Kidney (tissue), 13 donors: ENCODE measurements at regions not wholly inside any gene's neighbourhood (a gene's known extent, or its start where the extent isn't known, plus 50 kb on each side); places are given as distances from the start of the nearest gene placed in this dataset.

Source experiments
- DNase-seq, 5 donors: peaks; one replicate each; pipeline ENCODE4 v3.0.0-alpha.2; 2013 to 2020
- FAIRE-seq: peaks from 2 replicates; lab custom pipeline; 2012; peaks lifted over from hg19 to GRCh38; lab: Jason Lieb, UNC
- H3K27ac ChIP-seq, 2 donors: one replicate each; pipeline ENCODE4 v1.7.0; 2013; ENCODE audit warnings: low read depth in 2 of 2, low read length in 2 of 2, inconsistent platforms in 1 of 2
- H3K27me3 ChIP-seq: one replicate; pipeline ENCODE4 v1.7.1; 2013; ENCODE audit warnings: low read length, inconsistent platforms; ENCODE audit not compliant: control insufficient read depth, insufficient read depth
- H3K36me3 ChIP-seq, 3 donors: one replicate each; pipeline versions ENCODE4 v1.7.0 to v1.7.1; 2013; ENCODE audit warnings: low read length in 3 of 3, control low read depth in 1 of 3, inconsistent platforms in 1 of 3; ENCODE audit not compliant: insufficient read depth in 3 of 3, control insufficient read depth in 2 of 3
- H3K4me1 ChIP-seq, 3 donors: one replicate each; pipeline versions ENCODE4 v1.7.0 to v1.7.1; 2013; ENCODE audit warnings: low read length in 3 of 3, inconsistent platforms in 1 of 3, low read depth in 1 of 3; ENCODE audit not compliant: control insufficient read depth in 2 of 3, insufficient read depth in 2 of 3
- H3K4me3 ChIP-seq, 3 donors: one replicate each; pipeline versions ENCODE4 v1.7.0 to v1.8.1; 2013; ENCODE audit warnings: low read length in 3 of 3, control low read depth in 1 of 3, inconsistent platforms in 1 of 3
- H3K9ac ChIP-seq, 3 donors: one replicate each; pipeline versions ENCODE4 v1.7.0 to v1.7.1; 2013; ENCODE audit warnings: low read length in 3 of 3, control low read depth in 1 of 3, inconsistent platforms in 1 of 3
- H3K9me3 ChIP-seq, 3 donors: one replicate each; pipeline versions ENCODE4 v1.7.0 to v1.7.1; 2013; ENCODE audit warnings: low read length in 3 of 3, control low read depth in 1 of 3, inconsistent platforms in 1 of 3; ENCODE audit not compliant: control insufficient read depth in 2 of 3, insufficient read depth in 1 of 3
- intact Hi-C: fragments of 100-400 bp; cut with DNase I; formaldehyde crosslinking; loops from one replicate; pipeline ENCODE4 v1.11.1; 2022
- TF ChIP-seq, protein P1 (sequence below): IDR thresholded peaks from 3 replicates; pipeline ENCODE4 v1.5.1; 2012; ENCODE audit warnings: mild to moderate bottlenecking, moderate library complexity, borderline replicate concordance; ENCODE audit not compliant: insufficient read depth; ENCODE audit errors: extremely low read depth
- donor health status: control.
- donor health status: control.
- donor health status: control.
- donor health status: control.
- donor health status: control.
- donor health status: DM: yes; HTN: yes; CAD: no.
- donor health status: Normal renal cell carcinoma (clear cell type).

DNA sequence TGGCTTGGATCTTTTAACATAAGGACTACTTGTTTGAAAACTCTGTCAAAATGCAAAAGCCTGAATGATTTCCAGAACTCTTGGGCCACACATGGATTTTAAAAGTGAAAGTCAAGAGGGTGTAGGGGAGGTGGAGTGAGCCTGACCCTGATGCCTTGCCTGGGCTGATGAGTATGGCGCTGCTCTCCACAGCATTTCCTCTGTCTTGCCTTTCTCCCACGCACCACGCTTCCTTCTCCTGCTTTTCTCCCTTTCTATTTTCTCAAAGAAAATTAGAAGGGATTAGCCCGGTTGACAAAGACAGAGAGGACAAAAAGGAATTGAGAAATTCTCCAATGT is 207.0 kb upstream of the CCDC68 start:
- intact Hi-C loops: no loop called here
- H3K9me3 ChIP-seq: no peaks in the 10 kb centered on the region
- H3K36me3 ChIP-seq: no peaks in the 10 kb centered on the region
- FAIRE-seq (no peak), DNase-seq (no peak)
- no peak overlapping the region for H3K27ac ChIP-seq
- H3K4me1 ChIP-seq: no peaks in the 10 kb centered on the region
- TF ChIP-seq, protein P1, sequence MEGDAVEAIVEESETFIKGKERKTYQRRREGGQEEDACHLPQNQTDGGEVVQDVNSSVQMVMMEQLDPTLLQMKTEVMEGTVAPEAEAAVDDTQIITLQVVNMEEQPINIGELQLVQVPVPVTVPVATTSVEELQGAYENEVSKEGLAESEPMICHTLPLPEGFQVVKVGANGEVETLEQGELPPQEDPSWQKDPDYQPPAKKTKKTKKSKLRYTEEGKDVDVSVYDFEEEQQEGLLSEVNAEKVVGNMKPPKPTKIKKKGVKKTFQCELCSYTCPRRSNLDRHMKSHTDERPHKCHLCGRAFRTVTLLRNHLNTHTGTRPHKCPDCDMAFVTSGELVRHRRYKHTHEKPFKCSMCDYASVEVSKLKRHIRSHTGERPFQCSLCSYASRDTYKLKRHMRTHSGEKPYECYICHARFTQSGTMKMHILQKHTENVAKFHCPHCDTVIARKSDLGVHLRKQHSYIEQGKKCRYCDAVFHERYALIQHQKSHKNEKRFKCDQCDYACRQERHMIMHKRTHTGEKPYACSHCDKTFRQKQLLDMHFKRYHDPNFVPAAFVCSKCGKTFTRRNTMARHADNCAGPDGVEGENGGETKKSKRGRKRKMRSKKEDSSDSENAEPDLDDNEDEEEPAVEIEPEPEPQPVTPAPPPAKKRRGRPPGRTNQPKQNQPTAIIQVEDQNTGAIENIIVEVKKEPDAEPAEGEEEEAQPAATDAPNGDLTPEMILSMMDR: no peak
- H3K4me3 ChIP-seq: no peak overlapping the region
- no peaks in the 10 kb centered on the region for H3K27me3 ChIP-seq
- no peak overlapping the region for H3K9ac ChIP-seq

DNA sequence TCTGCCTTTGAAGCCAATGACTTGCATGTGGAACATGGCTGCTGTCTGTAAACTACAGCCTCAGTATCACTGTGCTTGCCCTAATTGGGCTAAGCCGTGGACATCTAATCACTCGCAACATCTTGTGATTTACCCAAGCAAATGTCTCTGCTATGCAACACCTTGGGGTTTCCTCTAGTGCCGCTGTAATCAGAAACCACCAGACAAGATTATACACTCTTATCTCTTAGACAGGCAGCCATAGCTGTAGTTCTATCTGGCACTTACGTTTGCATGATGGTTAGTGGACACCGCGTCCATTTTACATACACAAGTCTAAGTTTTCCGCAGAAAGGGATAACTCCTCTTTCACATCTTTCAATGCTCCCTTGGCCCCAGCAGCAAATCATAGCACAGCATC is 204.3 kb upstream of the CCDC68 start:
- Histone ChIP-seq H3K9me3 (no peaks in the 10 kb centered on the region), H3K4me1 (no peaks in the 10 kb centered on the region), H3K36me3 (no peaks in the 10 kb centered on the region), H3K27ac (no peak overlapping the region), H3K27me3 (no peaks in the 10 kb centered on the region), H3K4me3 (no peak overlapping the region), H3K9ac (no peak overlapping the region)
- TF ChIP-seq, protein P1: no peak
- intact Hi-C loops: no loop called here
- no peak for FAIRE-seq
- DNase-seq: no peak

DNA sequence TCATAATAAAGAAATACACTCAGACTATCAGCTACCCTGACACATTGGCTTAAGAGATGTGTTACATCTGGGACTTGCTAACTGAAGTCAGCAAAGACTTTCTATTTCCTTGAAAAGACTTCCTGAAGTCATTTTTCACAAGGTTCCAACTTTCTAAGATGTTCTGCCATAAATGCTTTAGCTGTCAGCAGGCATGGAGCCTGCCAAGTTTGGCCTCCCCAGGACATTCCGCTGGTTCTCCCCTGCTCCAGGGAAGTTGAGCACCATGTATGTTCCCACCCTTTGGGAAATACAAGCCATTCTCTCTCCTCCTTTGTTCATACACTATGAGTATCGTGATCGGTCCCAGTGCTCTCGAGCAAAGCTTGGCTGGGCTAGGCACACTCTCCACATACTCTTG is 202.7 kb upstream of the CCDC68 start:
- Histone ChIP-seq H3K9ac (no peak overlapping the region), H3K4me3 (no peak overlapping the region), H3K4me1 (no peaks in the 10 kb centered on the region), H3K9me3 (no peaks in the 10 kb centered on the region), H3K27me3 (no peaks in the 10 kb centered on the region), H3K36me3 (no peaks in the 10 kb centered on the region), H3K27ac (no peak overlapping the region)
- TF ChIP-seq, protein P1: no peak
- FAIRE-seq (no peak), DNase-seq (peak in 2 of 5 donors; percentile 20 to 74)
- intact Hi-C loops: no loop called here

DNA sequence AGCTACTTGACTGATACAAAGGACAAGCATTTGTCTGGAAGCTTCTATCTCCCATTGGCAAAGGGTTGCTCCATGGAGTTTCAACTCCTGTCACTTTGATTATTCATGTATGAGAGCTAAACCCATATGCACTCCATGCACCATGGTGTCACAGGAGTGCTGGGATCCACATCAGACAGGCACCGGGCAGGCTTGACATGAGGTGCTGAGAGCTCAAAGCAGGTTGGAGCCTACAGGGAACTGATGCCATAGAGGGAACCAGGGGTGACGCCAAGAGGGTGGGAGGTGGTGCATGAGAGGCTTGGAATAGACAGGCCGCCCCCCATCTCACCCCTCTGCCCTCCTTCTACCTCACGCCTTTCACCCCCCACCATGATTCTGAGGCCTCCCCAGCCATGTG is 199.8 kb upstream of the CCDC68 start:
- Histone ChIP-seq H3K9me3 (no peaks in the 10 kb centered on the region), H3K36me3 (no peaks in the 10 kb centered on the region), H3K9ac (no peak overlapping the region), H3K4me1 (no peaks in the 10 kb centered on the region), H3K4me3 (no peak overlapping the region), H3K27ac (no peak overlapping the region), H3K27me3 (no peaks in the 10 kb centered on the region)
- TF ChIP-seq, protein P1: no peak
- no peak for DNase-seq
- FAIRE-seq: no peak
- intact Hi-C loops: no loop called here
